DND-41 (cell line): ENCODE measurements at regions not wholly inside any gene's neighbourhood (a gene's known extent, or its start where the extent isn't known, plus 50 kb on each side); places are given as distances from the start of the nearest gene placed in this dataset.

ENCODE experiments used
- CTCF ChIP-seq: IDR thresholded peaks from 2 replicates; pipeline ENCODE4 v1.5.1; 2012; ENCODE audit warnings: borderline replicate concordance, low read length, moderate library complexity, mild to moderate bottlenecking; ENCODE audit not compliant: poor library complexity, severe bottlenecking; ENCODE audit errors: extremely low read depth
- EZH2 ChIP-seq: IDR thresholded peaks from 3 replicates; pipeline ENCODE4 v1.6.1; 2012; ENCODE audit warnings: borderline replicate concordance, low read depth, mild to moderate bottlenecking, moderate library complexity, low read length, inconsistent platforms; ENCODE audit not compliant: severe bottlenecking

DNA sequence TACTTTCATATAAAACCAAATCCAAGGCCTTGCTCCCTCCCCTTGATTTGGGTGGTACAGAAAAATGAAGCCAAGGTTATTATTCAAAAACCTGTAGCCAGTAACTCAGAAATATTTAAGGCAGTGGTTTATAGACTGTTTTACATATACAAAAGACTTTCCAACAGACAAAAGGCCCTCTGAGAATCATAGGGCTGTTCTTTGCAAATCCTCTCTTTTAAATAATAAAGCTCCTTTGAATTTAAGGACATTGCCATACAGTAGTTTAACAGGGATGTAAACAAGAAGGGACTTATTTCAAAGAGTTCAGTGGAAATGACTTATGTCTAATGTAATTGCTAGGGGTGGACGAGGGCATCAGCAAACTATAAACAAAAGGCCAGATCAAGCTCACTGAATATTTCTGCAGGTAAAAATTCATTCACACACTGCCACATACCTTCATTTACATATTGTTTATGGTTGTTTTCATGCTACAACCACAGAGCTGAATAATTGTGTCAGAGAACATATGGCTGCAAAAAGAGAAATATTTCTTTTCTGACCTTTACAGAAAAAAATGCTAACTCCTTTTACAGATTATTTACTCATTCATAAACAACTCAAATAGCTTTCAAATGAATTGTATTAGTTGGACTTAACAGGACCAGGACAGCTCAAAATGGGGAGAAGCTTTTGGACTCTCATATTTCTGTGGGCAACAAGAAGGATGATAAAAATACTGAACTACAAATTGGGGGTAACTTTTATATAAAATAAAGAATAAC lies 665.6 kb downstream of the SLITRK1 start:
- TF ChIP-seq CTCF: no peak
- no peak for TF ChIP-seq EZH2
